GM19467 (cell line): ENCODE measurements at regions not wholly inside any gene's neighbourhood (a gene's known extent, or its start where the extent isn't known, plus 50 kb on each side); places are given as distances from the start of the nearest gene placed in this dataset.

Experiments used
- ATAC-seq: cut with Tn5 transposase; IDR thresholded peaks from one replicate; pipeline ENCODE4 v1.9.1; 2021; ENCODE audit warnings: mild to moderate bottlenecking, moderate library complexity; ENCODE audit not compliant: unreplicated experiment

DNA sequence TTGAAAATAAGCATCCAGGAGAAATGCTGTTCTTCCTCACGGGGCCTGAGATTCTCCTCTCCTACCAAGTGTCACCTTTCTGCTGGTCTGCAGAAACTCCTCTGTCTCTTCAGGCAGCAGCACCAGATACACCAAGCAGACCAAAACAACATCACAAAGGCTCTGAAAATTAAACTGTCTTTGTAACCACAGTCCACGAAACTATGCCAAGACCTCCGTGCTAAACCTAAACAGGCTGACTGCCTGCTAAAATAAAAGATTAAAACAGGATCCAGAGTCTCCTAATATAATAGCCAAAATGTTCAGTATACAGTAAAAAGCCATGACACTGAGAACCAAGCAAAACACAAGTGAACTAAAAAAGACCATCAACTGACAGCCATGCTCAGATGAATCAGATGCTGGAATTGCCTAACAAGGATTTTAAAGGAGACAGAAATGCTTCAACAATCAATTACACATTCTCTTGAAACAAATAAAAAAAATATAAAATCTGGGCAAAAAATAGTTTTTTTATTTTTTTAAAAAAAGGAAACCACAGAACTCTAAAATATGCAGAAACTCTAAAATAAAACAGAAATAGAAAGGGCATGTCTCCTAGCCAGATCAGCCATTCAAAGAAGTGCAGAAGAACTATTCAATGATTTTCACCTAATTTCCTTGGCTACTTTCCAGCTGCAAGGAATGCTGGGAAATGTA is 50.3 kb upstream of the TOX3 start:
- no peak for ATAC-seq
